OCI-LY7 (cell line): ENCODE measurements at regions not wholly inside any gene's neighbourhood (a gene's known extent, or its start where the extent isn't known, plus 50 kb on each side); places are given as distances from the start of the nearest gene placed in this dataset.

Experiments used
- BruUV-seq: library from RNA; stranded (reverse); fragments of 400-500 nt; replicated peaks from 2 replicates; lab custom pipeline; 2021; lab: Mats Ljungman, UMichigan
- CTCF ChIA-PET: fragments of 300-600 bp; sonication (Branson Sonifier 250); formaldehyde crosslinking; loops from one replicate; lab custom pipeline; 2022; ENCODE audit warnings: antibody characterized with exemption; ENCODE audit not compliant: unreplicated experiment; lab: Charles Lee
- POLR2A ChIA-PET: fragments of 300-600 bp; sonication (Branson Sonifier 250); formaldehyde crosslinking; loops from one replicate; lab custom pipeline; 2022; ENCODE audit warnings: antibody characterized with exemption; lab: Charles Lee
- DNase-seq: peaks from one replicate; pipeline ENCODE4 v3.0.0-alpha.2; 2015; ENCODE audit warnings: low spot score
- H2AFZ ChIP-seq: fragments of 200-600 bp; sonication (generic), shearing (Covaris generic); 2 replicates; pipeline ENCODE4 v1.6.1; 2014; ENCODE audit warnings: mild to moderate bottlenecking, antibody characterized with exemption, low read length, moderate library complexity
- H3K27ac ChIP-seq: fragments of 200-600 bp; sonication (generic); 2 replicates; pipeline ENCODE4 v1.5.1; 2014; ENCODE audit warnings: mixed run types, low read depth, mild to moderate bottlenecking, moderate library complexity, low read length, inconsistent platforms; ENCODE audit not compliant: poor library complexity, severe bottlenecking
- H3K36me3 ChIP-seq: fragments of 200-600 bp; sonication (generic); 2 replicates; pipeline ENCODE4 v1.6.1; 2014; ENCODE audit warnings: mild to moderate bottlenecking, antibody characterized with exemption, low read length, moderate library complexity, mixed read lengths; ENCODE audit not compliant: insufficient read depth
- H3K4me1 ChIP-seq: fragments of 200-600 bp; sonication (generic); 2 replicates; pipeline ENCODE4 v1.5.1; 2014; ENCODE audit warnings: mild to moderate bottlenecking, low read length; ENCODE audit not compliant: insufficient read depth, poor library complexity, severe bottlenecking
- H3K4me2 ChIP-seq: fragments of 200-600 bp; sonication (generic); 2 replicates; pipeline ENCODE4 v1.6.1; 2014; ENCODE audit warnings: mild to moderate bottlenecking, low read length
- H3K4me3 ChIP-seq: fragments of 200-600 bp; sonication (generic); 2 replicates; pipeline ENCODE4 v1.5.1; 2014; ENCODE audit warnings: mild to moderate bottlenecking, low read depth, low read length; ENCODE audit not compliant: poor library complexity, severe bottlenecking
- H3K79me2 ChIP-seq: fragments of 200-600 bp; sonication (generic); 2 replicates; pipeline ENCODE4 v1.6.1; 2016; ENCODE audit warnings: low read depth, mild to moderate bottlenecking, low read length, moderate library complexity, mixed read lengths; ENCODE audit not compliant: insufficient read depth
- H3K9me2 ChIP-seq: fragments of 200-600 bp; sonication (generic); 2 replicates; pipeline ENCODE4 v1.6.1; 2016; ENCODE audit warnings: mild to moderate bottlenecking, low read length, mixed read lengths; ENCODE audit not compliant: insufficient read depth
- H3K9me3 ChIP-seq: fragments of 200-600 bp; sonication (generic); 2 replicates; pipeline ENCODE4 v1.6.1; 2014; ENCODE audit warnings: mild to moderate bottlenecking, mixed run types, low read length, mixed read lengths
- H4K20me1 ChIP-seq: fragments of 200-600 bp; sonication (generic); 2 replicates; pipeline ENCODE4 v1.6.1; 2014; ENCODE audit warnings: mild to moderate bottlenecking, antibody characterized with exemption, low read length, moderate library complexity, mixed read lengths; ENCODE audit not compliant: insufficient read depth
- EZH2phosphoT487 ChIP-seq: fragments of 200-600 bp; sonication (generic); IDR thresholded peaks from 2 replicates; pipeline ENCODE4 v1.6.1; 2018; ENCODE audit warnings: low read depth, borderline replicate concordance, mild to moderate bottlenecking, mixed run types, antibody characterized with exemption, low read length, moderate library complexity, mixed read lengths
- intact Hi-C: fragments of 100-400 bp; cut with micrococcal nuclease; formaldehyde crosslinking; loops from one replicate; pipeline ENCODE4 v1.10.0; 2022; ENCODE audit not compliant: unreplicated experiment
- TF ChIP-seq, protein P1 (sequence below): fragments of 200-600 bp; sonication (generic); conservative IDR thresholded peaks from 2 replicates; pipeline ENCODE4 v1.5.1; 2014; ENCODE audit warnings: mild to moderate bottlenecking, antibody characterized with exemption, low read length, moderate library complexity, mixed read lengths

GRCh38 chr12:64560396-64561301 is 49.6 kb upstream of the RASSF3 start:
- no peak overlapping the region for H3K4me3 ChIP-seq
- CTCF ChIA-PET, result no interaction called here
- H2AFZ ChIP-seq, result no peak overlapping the region
- no peak overlapping the region for H3K27ac ChIP-seq
- DNase-seq, result no peak
- intact Hi-C loops, result no loop called here
- no TSS peak for BruUV-seq
- POLR2A ChIA-PET, result interaction anchor here (0.5 to 1.2 kb wide), 5 partner anchors 10 to 1756 kb away, joined by 3 to 6 read pairs (median 3); no protein-coding TSS in a partner anchor
- H3K79me2 ChIP-seq, result no peaks in the 10 kb centered on the region
- no peaks in the 10 kb centered on the region for H3K9me2 ChIP-seq
- no peaks in the 10 kb centered on the region for H4K20me1 ChIP-seq
- TF ChIP-seq, protein P1, sequence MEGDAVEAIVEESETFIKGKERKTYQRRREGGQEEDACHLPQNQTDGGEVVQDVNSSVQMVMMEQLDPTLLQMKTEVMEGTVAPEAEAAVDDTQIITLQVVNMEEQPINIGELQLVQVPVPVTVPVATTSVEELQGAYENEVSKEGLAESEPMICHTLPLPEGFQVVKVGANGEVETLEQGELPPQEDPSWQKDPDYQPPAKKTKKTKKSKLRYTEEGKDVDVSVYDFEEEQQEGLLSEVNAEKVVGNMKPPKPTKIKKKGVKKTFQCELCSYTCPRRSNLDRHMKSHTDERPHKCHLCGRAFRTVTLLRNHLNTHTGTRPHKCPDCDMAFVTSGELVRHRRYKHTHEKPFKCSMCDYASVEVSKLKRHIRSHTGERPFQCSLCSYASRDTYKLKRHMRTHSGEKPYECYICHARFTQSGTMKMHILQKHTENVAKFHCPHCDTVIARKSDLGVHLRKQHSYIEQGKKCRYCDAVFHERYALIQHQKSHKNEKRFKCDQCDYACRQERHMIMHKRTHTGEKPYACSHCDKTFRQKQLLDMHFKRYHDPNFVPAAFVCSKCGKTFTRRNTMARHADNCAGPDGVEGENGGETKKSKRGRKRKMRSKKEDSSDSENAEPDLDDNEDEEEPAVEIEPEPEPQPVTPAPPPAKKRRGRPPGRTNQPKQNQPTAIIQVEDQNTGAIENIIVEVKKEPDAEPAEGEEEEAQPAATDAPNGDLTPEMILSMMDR, result no peak
- no peak for TF ChIP-seq EZH2phosphoT487
- no peaks in the 10 kb centered on the region for H3K9me3 ChIP-seq
- no peak overlapping the region for H3K4me2 ChIP-seq
- no peaks in the 10 kb centered on the region for H3K36me3 ChIP-seq
- H3K4me1 ChIP-seq, result no peaks in the 10 kb centered on the region
